ENCODE measurements at regions not wholly inside any gene's neighbourhood (a gene's known extent, or its start where the extent isn't known, plus 50 kb on each side); places are given as distances from the start of the nearest gene placed in this dataset.

GRCh38 chr18:5630900-5631413 is 87.2 kb upstream of the EPB41L3 start:
- H3K4me3 ChIP-seq (ENCODE audit: low read length), result no peak overlapping the region
- H3K36me3 ChIP-seq (ENCODE audit: control insufficient read depth, low read length), result no peaks in the 10 kb centered on the region
- H3K4me2 ChIP-seq (ENCODE audit: low read length), result no peak overlapping the region
- H3K79me2 ChIP-seq (ENCODE audit: control insufficient read depth, low read length), result no peaks in the 10 kb centered on the region
- TF ChIP-seq CTCF (IDR thresholded peaks at IDR 0.05; ENCODE audit: low read depth, low read length, poor library complexity, severe bottlenecking), result no peak
- no peak for TF ChIP-seq EZH2phosphoT487 (IDR thresholded peaks at IDR 0.05; ENCODE audit: borderline replicate concordance, low read length)
- H3K9me2 ChIP-seq (replicated peaks; ENCODE audit: control insufficient read depth, low read length), result no peaks in the 10 kb centered on the region
- H3F3A ChIP-seq (ENCODE audit: control insufficient read depth, insufficient read depth), result no peaks in the 10 kb centered on the region
- no peaks in the 10 kb centered on the region for H3K27me3 ChIP-seq (ENCODE audit: control insufficient read depth, low read length)
- peaks cover 8% of the 10 kb centered on the region; the same call in 1 of the 2 replicates for H3K9me3 ChIP-seq (ENCODE audit: control insufficient read depth, insufficient read depth, low read length)
- no peak overlapping the region for H3K27ac ChIP-seq (ENCODE audit: low read depth, low read length)
- H3K4me1 ChIP-seq (ENCODE audit: control insufficient read depth, low read length), result no peaks in the 10 kb centered on the region
- no peaks in the 10 kb centered on the region for H4K20me1 ChIP-seq (ENCODE audit: control insufficient read depth, insufficient read depth, low read depth, low read length)

GRCh38 chr18:5630057-5630899 is 86.5 kb upstream of the EPB41L3 start:
- no peak overlapping the region for H3K4me2 ChIP-seq (ENCODE audit: low read length)

GRCh38 chr18:5628512-5629255 is 84.9 kb upstream of the EPB41L3 start:
- H4K20me1 ChIP-seq (ENCODE audit: control insufficient read depth, insufficient read depth, low read depth, low read length), result no peaks in the 10 kb centered on the region
- peaks cover 8% of the 10 kb centered on the region; the same call in 1 of the 2 replicates for H3K9me3 ChIP-seq (ENCODE audit: control insufficient read depth, insufficient read depth, low read length)
- no peaks in the 10 kb centered on the region for H3K4me1 ChIP-seq (ENCODE audit: control insufficient read depth, low read length)
- H3K36me3 ChIP-seq (ENCODE audit: control insufficient read depth, low read length), result no peaks in the 10 kb centered on the region
- TF ChIP-seq CTCF (IDR thresholded peaks at IDR 0.05; ENCODE audit: low read depth, low read length, poor library complexity, severe bottlenecking), result no peak
- no peak for TF ChIP-seq EZH2phosphoT487 (IDR thresholded peaks at IDR 0.05; ENCODE audit: borderline replicate concordance, low read length)
- H3K27me3 ChIP-seq (ENCODE audit: control insufficient read depth, low read length), result no peaks in the 10 kb centered on the region
- H3K79me2 ChIP-seq (ENCODE audit: control insufficient read depth, low read length), result no peaks in the 10 kb centered on the region
- H3K9me2 ChIP-seq (replicated peaks; ENCODE audit: control insufficient read depth, low read length), result no peaks in the 10 kb centered on the region
- H3K4me2 ChIP-seq (ENCODE audit: low read length), result no peak overlapping the region
- no peaks in the 10 kb centered on the region for H3F3A ChIP-seq (ENCODE audit: control insufficient read depth, insufficient read depth)
- no peak overlapping the region for H3K27ac ChIP-seq (ENCODE audit: low read depth, low read length)
- no peak overlapping the region for H3K4me3 ChIP-seq (ENCODE audit: low read length)

More at GRCh38 chr18:5630057-5630899, 86.5 kb upstream of the EPB41L3 start:
- no peaks in the 10 kb centered on the region for H3K27me3 ChIP-seq (ENCODE audit: control insufficient read depth, low read length)
- no peaks in the 10 kb centered on the region for H3K4me1 ChIP-seq (ENCODE audit: control insufficient read depth, low read length)
- H3F3A ChIP-seq (ENCODE audit: control insufficient read depth, insufficient read depth), result no peaks in the 10 kb centered on the region
- no peaks in the 10 kb centered on the region for H3K79me2 ChIP-seq (ENCODE audit: control insufficient read depth, low read length)
- no peaks in the 10 kb centered on the region for H3K36me3 ChIP-seq (ENCODE audit: control insufficient read depth, low read length)
- no peak overlapping the region for H3K4me3 ChIP-seq (ENCODE audit: low read length)
- H3K27ac ChIP-seq (ENCODE audit: low read depth, low read length), result no peak overlapping the region
- H3K9me2 ChIP-seq (replicated peaks; ENCODE audit: control insufficient read depth, low read length), result no peaks in the 10 kb centered on the region
- H4K20me1 ChIP-seq (ENCODE audit: control insufficient read depth, insufficient read depth, low read depth, low read length), result no peaks in the 10 kb centered on the region
- no peak for TF ChIP-seq EZH2phosphoT487 (IDR thresholded peaks at IDR 0.05; ENCODE audit: borderline replicate concordance, low read length)
- no peak for TF ChIP-seq CTCF (IDR thresholded peaks at IDR 0.05; ENCODE audit: low read depth, low read length, poor library complexity, severe bottlenecking)
- H3K9me3 ChIP-seq (ENCODE audit: control insufficient read depth, insufficient read depth, low read length), result peaks cover 8% of the 10 kb centered on the region; the same call in 1 of the 2 replicates

Data from DOHH2 (cell line).